ENCODE measurements at regions not wholly inside any gene's neighbourhood (a gene's known extent, or its start where the extent isn't known, plus 50 kb on each side); places are given as distances from the start of the nearest gene placed in this dataset.
"Not testable (repeated sequence)": the region's sequence is repeated elsewhere in the genome, so short reads cannot be mapped to it uniquely, and the experiment has no call there.

DNA sequence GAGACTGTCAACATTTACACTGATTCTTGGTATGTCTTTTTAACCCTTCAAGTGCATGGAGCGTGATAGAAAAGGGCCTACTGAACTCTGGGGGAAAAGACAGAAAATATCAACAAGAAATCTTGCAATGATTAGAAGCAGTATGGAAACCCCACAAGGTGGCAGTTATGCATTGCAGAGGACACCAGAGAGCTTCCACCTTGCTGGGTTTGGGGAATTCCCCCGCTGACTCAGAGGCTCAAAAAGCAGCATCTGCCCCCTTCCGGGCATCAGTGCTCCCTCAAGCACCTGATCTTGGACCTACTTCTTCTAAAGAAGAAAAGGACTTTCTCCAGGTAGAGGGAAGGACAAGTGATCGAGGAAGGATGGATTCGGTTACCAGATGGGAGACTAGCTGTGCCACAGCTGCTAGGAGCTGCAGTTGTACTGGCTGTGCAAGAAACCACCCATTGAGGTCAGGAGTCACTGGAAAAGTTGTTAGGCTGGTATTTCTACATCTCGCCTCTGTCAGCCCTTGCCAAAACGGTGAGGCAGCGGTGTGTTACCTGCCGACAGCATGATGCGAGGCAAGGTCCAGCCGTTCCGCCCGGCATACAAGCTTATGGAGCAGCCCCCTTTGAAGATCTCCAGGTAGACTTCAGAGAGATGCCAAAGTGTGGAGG, 102.8 kb upstream of the OSBPL11 start:
- not testable (repeated sequence) for TF ChIP-seq SP1 (IDR thresholded peaks at IDR 0.05; ENCODE audit: low read depth); POLR2A (IDR thresholded peaks at IDR 0.05; ENCODE audit: borderline replicate concordance, extremely low read depth, insufficient read depth, insufficient read length); TCF7L2 (IDR thresholded peaks at IDR 0.05; ENCODE audit: borderline replicate concordance, extremely low read depth, insufficient read depth, insufficient read length); JUND (IDR thresholded peaks at IDR 0.05); EGR1 (IDR thresholded peaks at IDR 0.05; ENCODE audit: low read depth); SIN3A (IDR thresholded peaks at IDR 0.05; ENCODE audit: low read depth); EZH2 (IDR thresholded peaks at IDR 0.05)
- TF ChIP-seq, protein P1, sequence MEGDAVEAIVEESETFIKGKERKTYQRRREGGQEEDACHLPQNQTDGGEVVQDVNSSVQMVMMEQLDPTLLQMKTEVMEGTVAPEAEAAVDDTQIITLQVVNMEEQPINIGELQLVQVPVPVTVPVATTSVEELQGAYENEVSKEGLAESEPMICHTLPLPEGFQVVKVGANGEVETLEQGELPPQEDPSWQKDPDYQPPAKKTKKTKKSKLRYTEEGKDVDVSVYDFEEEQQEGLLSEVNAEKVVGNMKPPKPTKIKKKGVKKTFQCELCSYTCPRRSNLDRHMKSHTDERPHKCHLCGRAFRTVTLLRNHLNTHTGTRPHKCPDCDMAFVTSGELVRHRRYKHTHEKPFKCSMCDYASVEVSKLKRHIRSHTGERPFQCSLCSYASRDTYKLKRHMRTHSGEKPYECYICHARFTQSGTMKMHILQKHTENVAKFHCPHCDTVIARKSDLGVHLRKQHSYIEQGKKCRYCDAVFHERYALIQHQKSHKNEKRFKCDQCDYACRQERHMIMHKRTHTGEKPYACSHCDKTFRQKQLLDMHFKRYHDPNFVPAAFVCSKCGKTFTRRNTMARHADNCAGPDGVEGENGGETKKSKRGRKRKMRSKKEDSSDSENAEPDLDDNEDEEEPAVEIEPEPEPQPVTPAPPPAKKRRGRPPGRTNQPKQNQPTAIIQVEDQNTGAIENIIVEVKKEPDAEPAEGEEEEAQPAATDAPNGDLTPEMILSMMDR (IDR thresholded peaks at IDR 0.05 in 2 of 3, conservative IDR thresholded peaks at IDR 0.05 in 1 of 3; ENCODE audit: borderline replicate concordance in 1 of 3, insufficient read depth in 1 of 3, low read depth in 2 of 3, low read length in 2 of 3), result not testable (repeated sequence)
- TF ChIP-seq, protein P2, sequence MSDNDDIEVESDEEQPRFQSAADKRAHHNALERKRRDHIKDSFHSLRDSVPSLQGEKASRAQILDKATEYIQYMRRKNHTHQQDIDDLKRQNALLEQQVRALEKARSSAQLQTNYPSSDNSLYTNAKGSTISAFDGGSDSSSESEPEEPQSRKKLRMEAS (IDR thresholded peaks at IDR 0.05), result not testable (repeated sequence)
- TF ChIP-seq, protein P3, sequence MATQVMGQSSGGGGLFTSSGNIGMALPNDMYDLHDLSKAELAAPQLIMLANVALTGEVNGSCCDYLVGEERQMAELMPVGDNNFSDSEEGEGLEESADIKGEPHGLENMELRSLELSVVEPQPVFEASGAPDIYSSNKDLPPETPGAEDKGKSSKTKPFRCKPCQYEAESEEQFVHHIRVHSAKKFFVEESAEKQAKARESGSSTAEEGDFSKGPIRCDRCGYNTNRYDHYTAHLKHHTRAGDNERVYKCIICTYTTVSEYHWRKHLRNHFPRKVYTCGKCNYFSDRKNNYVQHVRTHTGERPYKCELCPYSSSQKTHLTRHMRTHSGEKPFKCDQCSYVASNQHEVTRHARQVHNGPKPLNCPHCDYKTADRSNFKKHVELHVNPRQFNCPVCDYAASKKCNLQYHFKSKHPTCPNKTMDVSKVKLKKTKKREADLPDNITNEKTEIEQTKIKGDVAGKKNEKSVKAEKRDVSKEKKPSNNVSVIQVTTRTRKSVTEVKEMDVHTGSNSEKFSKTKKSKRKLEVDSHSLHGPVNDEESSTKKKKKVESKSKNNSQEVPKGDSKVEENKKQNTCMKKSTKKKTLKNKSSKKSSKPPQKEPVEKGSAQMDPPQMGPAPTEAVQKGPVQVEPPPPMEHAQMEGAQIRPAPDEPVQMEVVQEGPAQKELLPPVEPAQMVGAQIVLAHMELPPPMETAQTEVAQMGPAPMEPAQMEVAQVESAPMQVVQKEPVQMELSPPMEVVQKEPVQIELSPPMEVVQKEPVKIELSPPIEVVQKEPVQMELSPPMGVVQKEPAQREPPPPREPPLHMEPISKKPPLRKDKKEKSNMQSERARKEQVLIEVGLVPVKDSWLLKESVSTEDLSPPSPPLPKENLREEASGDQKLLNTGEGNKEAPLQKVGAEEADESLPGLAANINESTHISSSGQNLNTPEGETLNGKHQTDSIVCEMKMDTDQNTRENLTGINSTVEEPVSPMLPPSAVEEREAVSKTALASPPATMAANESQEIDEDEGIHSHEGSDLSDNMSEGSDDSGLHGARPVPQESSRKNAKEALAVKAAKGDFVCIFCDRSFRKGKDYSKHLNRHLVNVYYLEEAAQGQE (IDR thresholded peaks at IDR 0.05; ENCODE audit: low read depth), result not testable (repeated sequence)
- 0 out of 2 replicates have a peak, but pooled peaks have one; percentile 7 for TF ChIP-seq RAD21 (IDR thresholded peaks at IDR 0.05; ENCODE audit: low read depth)
